NCI-H82 treated with DMSO at 0.1 percent for 48 hours (cell line): ENCODE measurements at regions not wholly inside any gene's neighbourhood (a gene's known extent, or its start where the extent isn't known, plus 50 kb on each side); places are given as distances from the start of the nearest gene placed in this dataset.

Experiments used
- DNase-seq: peaks from one replicate; lab custom pipeline; 2025; ENCODE audit not compliant: unreplicated experiment; lab: John Stamatoyannopoulos, UW

DNA sequence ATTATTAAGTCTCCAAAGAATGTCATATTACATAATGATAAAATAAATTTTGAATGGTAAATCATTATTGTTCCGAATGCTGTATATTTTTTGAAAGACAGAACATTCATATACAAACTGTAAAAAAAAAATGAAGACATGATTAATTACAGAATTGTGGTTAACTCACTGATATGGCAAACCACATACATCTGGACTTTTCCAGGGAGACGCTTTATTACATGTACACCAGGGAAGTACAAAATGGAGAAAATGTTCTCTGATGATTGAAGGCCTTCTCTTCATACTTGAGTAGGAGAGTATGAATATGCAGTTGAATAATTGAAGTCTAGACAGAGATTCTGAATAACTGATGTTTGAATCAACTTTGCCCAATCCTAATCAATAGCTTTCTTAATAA, 1886.9 kb downstream of the EFNA5 start:
- DNase-seq = no peak

DNA sequence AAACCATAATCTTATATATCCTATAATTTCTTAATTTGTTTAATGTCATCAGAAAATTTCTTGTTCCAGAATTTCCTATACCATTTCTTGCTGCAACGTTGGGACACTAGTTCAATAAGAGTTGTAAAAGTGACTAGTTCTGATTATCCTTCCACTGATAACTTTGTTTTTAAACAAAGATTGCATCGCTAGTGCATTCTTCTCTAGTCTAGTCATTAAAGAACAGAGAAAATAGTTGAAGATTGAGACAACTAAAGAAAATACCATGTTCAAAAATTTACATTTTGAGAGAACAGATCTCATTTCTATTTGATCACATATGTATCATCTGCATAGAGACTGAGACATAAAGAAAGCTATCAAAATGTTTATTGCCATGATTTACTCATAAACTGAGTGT, 1888.2 kb downstream of the EFNA5 start:
- no peak for DNase-seq

DNA sequence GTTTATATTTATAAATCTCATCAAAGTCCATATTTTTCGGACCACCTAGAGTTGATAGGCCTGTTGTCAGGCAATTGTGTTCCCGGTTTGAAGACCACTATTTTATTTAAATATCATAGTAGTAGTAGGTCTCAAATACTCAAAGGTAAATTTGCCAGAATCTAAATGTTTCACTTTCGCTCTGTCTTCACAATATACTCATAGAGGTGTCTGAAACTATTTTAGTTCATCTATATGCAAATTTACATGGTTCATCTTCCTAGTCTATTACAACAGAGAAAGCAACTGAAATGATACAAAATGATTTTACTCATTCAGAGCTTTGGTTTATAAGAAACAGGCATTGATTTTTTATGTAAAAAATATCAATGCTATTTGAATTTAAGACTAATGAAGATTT, 1897.5 kb downstream of the EFNA5 start:
- DNase-seq = no peak

DNA sequence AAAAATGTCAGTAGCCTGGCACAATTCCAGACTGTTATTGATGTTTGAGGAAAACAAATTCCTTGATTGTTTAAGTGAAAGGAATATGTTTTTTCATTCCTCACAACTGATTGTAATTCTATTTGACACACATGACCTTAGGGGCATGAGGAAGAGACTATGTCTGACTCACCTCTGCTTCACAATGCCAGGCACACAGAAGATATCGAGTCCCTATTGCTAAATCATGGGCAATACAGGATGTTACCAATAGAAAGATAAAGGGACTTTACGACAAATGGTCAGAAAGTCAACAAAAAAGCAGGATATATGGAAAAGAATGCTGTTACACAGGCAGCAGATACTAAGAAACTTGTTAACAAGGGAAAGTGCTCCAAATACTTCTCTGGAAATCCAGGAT, 1903.5 kb downstream of the EFNA5 start:
- no peak for DNase-seq

DNA sequence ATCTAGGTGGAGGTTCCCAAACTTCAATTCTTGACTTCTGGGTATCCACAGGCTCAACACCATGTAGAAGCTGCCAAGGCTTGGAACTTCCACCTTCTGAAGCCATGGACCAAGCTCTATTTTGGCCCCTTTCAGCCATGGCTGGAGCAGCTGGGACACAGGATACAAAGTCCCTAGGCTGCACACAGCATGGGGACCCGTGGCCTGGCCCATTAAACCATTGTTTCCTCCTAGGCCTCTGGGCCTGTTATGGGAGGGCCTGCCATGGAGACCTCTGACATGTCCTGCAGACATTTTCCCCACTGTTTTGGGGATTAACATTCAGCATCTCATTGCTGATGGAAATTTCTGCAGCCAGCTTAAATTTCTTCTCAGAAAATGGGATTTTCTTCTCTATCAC, 1908.0 kb downstream of the EFNA5 start:
- no peak for DNase-seq

- no peak for DNase-seq
Measured at GRCh38 chr5:105754056-105754455, 1916.7 kb downstream of the EFNA5 start.

DNA sequence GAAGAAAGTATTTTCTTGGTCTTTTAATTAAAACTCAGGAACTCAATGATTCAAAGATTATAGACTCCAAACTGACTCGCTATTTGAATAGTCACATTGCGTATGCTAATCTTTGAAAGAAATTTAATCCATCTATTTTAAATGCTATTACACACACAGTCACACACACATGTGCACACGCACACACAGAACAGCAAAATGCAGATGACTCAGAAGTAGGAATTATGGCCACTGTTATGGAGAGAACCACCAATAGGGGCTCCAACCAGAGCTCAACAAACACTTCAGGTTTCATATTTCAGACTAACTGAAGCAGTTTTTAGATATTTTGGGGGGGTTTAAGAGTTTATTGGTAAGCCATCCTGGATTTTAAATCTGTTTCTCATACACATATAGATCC, 1917.9 kb downstream of the EFNA5 start:
- DNase-seq = no peak

GRCh38 chr5:105751908-105752307, 1918.8 kb downstream of the EFNA5 start:
- no peak for DNase-seq

- DNase-seq = no peak
Measured at GRCh38 chr5:105745111-105745510, 1925.6 kb downstream of the EFNA5 start.

DNA sequence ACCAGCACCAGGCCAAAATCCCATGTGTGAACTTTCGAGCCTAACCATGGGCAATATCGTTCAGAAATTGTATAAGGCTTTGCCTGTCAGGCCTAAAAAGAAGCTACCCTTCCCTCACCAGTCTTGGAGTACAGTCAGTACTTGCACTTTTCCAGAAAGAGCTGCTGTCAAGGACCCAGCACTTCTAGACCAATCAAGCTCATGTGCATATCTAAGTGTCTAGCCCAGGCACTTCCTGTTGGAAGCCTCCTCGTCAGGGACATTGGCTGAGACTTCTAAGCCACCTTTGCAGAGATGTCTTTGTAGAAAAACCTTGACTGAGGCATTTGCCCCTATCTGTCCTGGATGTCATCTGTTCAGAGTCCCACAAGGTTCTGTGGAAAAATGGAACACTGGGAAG, 1930.5 kb downstream of the EFNA5 start:
- no peak for DNase-seq

DNA sequence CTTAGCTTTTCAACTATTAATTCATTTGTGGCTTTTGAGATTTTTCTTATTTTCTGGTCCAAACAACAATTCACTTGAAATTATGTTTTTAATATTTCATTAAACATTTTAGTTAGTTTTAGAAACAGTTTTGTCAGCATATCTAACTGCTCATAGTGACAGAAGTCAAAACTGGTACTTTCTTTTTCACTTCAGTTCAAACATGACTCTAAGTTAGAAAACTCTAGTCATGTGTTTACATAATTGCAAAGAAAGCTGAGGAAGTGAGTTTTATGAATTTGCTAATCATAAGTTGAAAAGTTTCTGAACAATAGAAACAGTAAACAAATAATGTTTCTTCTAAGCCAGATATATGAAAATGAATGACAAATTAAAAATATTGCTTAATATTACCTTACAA, 1931.0 kb downstream of the EFNA5 start:
- DNase-seq = no peak

GRCh38 chr5:105735704-105736103, 1935.0 kb downstream of the EFNA5 start:
- DNase-seq = no peak

GRCh38 chr5:105730982-105731381, 1939.8 kb downstream of the EFNA5 start:
- DNase-seq = no peak

DNA sequence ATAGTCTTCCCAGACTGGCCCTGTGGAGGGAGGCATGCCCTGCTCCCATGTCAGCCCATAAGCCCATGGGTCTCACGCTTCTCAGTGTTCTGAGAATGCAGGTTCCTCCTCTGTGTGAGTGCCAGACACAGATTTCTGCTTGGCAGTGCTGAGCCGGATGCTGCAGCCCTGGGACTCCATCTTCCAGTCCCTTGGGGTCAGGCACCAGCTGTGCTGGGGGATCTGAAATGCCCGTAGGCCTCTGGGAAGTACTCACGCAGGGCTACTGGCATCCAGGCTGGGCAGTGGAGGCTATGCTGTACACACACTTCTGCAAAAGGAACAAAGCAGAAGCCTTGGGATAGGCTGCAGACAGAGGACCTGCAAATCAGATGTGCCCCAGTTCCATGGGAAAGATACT, 1944.6 kb downstream of the EFNA5 start:
- DNase-seq = no peak

DNA sequence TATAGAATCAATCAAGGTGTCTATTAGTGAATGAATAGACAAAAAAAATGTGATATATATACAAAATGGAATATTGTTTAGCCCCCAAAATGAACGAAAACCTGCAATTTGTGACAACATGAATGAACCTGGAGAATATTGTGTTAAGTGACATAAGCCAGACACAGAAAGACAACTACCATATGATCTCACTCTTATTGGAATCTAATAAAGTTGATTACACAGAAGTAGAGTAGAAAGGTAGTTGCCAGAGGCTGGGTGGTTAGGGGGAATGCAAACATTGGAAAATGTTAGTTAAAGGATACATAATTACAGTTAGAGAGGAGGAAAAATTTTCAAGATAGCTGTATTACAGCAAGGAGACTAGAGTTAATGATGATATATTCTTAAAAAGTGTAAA, 1962.3 kb downstream of the EFNA5 start:
- no peak for DNase-seq

DNA sequence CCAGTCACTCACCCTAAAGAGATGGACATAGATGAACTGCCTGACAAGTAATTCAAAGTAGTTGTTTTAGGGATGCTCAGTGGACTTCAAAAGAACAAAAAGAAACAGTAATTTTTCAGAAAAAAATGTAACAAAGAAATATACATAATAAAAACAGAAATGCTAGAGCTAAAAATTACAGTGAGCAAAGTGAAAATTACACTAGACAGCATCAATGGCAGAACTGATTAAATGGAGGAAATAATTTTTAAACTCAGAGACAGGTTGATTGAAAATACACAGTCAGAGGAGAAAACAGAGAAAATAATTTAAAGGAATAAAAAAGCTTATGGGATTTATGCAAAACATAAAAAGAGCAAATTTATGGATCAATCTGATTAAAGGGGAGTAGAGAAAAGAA, 1968.4 kb downstream of the EFNA5 start:
- no peak for DNase-seq

DNA sequence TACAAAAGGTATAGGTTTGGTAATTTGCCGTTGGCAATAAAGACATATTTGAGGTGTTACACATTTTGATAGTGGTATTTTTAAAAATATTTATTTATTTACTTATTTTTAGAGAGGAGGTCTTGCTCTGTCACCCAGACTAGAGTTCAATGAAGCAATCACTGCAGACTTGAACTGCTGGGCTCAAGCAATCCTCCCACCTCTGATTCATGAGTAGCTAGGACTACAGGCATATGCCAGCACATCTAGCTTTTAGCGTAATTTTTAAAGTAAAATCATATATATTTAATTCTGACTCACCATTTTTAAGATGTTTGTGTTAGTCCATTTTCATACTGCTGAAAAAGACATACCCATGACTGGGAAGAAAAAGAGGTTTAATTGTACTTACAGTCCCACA, 1974.3 kb downstream of the EFNA5 start:
- no peak for DNase-seq

DNA sequence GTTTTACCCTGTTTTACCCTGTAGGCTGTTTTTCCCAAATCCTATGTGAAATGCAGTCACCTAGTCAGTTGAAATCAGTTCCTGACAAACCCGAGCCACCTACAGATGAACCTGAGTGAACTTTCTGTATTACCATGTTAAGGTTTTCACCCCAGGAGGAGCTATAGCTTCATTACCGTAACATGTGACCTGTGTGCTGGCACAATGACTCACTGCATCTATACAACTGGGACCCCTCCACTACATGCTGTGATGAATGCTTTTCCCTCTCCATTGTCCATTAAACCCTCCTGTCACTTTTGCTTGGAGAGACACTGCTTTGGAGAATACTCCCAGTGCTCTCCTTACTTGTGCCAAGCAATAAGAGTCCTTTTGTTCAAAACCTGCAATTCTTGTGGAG, 1974.8 kb downstream of the EFNA5 start:
- no peak for DNase-seq

DNA sequence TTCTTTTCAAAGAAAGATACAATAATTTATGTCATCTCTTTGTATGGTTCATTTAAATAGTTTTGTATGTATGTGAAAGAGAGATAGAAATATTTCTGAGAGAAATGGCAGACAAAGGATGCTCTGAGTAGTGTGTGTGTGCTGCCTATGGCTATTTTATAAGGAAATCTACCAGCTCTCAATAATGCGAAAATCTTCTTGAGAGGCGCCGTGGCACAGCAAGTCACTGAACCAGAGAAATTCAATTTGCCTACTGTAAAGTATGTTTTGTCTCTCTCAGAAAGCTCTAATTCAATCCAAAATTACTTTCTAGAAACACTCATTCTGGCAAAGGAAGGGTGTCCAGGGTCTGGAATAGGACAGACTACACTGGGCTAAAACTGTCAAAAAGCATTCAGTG, 1981.1 kb downstream of the EFNA5 start:
- no peak for DNase-seq

DNA sequence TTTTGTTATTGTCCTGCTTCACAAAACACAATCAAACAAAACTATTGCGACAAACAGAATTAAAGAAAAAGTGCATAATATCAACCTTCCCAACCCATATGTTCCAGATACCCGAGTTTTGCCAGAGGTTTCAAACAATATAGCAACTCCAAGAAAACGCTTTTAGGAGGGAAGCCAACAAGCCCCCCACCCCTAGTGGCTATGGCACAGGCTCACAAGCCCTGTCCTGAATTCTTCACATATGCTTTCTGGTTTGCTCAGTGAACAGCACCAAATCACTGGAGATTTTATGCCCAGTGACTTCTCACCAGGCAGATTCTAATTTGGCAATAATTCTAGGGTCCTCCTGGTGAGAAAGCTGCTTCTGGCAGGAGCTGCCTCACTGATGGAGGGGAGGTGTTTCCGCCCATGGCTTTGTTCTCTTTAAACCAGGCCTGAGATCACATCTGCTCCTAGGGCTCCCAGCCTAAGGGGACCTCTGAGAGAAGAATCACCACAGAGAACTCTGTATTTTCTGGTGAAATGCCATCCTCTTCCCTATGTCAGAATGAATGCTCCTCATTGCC, 1982.4 kb downstream of the EFNA5 start:
- no peak for DNase-seq

- no peak for DNase-seq
Measured at GRCh38 chr5:105687493-105687892, 1983.2 kb downstream of the EFNA5 start.

GRCh38 chr5:105685884-105686283, 1984.9 kb downstream of the EFNA5 start:
- no peak for DNase-seq

DNA sequence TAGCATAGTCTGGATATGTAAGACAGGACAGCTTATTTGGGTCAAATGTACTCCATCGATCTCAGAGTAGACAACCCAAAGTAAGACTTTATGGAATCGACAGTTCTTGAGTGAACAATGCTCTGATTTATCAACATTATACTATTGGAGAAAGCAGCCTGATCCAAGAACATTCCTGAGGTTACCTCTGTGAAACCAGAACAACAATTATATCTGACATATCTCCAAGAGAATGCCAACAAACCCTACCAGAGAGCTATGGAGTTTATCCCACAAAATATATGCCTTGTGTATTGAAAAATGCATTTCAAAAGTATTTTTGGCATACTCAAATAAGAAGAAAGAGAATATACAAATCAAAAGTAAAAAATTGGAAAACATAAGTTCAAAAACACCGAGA, 1985.9 kb downstream of the EFNA5 start:
- DNase-seq = no peak
